ENCODE measurements at regions not wholly inside any gene's neighbourhood (a gene's known extent, or its start where the extent isn't known, plus 50 kb on each side); places are given as distances from the start of the nearest gene placed in this dataset.

DNA sequence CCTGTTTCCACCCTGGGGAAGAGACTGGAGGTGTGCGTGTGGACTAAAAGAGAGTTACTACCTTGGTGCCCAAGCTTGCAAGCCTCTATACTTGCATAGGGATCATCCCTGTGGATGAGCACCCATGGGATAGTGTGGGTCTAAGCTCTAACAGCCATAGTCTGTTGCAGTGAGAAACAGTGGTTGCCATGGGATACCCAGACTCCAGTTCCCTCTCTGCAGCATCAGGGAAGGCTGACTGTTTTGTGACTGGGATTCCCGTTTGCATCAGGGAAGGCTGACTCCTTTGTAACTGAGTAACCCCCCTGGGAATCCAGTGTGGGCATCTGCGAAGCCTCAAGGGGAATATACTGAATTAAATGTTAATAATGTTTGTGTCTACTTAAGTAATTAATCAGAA is 196.1 kb downstream of the ZNF621 start:
- TF ChIP-seq, protein P1, sequence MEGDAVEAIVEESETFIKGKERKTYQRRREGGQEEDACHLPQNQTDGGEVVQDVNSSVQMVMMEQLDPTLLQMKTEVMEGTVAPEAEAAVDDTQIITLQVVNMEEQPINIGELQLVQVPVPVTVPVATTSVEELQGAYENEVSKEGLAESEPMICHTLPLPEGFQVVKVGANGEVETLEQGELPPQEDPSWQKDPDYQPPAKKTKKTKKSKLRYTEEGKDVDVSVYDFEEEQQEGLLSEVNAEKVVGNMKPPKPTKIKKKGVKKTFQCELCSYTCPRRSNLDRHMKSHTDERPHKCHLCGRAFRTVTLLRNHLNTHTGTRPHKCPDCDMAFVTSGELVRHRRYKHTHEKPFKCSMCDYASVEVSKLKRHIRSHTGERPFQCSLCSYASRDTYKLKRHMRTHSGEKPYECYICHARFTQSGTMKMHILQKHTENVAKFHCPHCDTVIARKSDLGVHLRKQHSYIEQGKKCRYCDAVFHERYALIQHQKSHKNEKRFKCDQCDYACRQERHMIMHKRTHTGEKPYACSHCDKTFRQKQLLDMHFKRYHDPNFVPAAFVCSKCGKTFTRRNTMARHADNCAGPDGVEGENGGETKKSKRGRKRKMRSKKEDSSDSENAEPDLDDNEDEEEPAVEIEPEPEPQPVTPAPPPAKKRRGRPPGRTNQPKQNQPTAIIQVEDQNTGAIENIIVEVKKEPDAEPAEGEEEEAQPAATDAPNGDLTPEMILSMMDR (conservative IDR thresholded peaks at IDR 0.05; ENCODE audit: low read depth), result no peak
- no peak for DNase-seq (ENCODE audit: low spot score)
- ChIA-PET POLR2A (ENCODE audit: low non-redundant PET) (no interaction called here), CTCF (interaction anchor here (1.4 kb wide), 1 partner anchor 128 kb away, joined by 5 read pairs; no protein-coding TSS in a partner anchor)
- H3K27ac ChIP-seq, result no peak overlapping the region

DNA sequence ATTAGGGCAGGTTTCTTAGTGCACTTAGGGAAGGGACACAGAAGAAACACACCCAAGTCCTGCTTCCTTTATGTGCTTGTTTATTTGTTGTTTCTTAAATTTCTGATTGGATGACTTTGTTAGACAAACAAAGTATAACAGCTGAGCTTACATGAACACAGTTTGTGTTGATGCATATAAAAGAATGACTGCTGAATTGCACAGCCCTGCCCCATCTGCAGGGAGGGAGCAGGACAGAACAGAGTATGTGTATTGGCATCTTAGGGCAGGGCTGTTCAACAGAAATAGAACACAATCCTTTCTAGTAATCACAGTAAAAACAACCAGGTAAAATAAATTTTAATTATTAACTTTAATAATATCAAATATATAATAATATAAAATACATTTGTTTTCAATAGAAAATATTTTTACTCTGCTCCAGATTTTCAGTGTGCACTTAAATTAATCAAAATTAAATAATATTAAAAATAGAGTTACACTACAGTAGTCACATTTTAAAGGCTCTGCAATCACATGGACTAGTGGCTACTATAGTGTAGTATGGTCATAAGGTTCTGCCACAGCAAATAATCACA is 198.4 kb downstream of the ZNF621 start:
- POLR2A ChIA-PET (ENCODE audit: low non-redundant PET), result no interaction called here
- H3K27ac ChIP-seq, result no peak overlapping the region
- TF ChIP-seq, protein P1 (conservative IDR thresholded peaks at IDR 0.05; ENCODE audit: low read depth), result no peak
- CTCF ChIA-PET, result no interaction called here
- no peak for DNase-seq (ENCODE audit: low spot score)

DNA sequence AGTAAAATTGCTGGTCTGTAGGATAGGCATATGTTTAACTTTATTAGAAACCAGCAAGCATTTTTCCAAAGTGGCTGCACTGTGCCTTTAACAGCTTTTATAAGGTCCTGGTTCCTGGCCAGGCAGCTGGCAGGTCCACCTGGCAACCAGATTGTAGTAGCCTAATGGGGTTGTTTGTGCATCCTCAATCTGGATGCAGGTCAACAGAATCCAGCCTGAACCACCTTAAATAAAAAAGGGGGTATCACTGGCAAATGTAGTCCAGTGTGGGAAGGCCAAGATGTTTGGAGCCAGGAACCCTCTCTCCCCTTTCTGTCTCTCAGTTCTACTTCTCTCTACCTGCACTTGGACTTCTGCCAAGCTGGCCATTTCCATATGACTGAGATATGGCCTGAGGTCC is 200.3 kb downstream of the ZNF621 start:
- H3K27ac ChIP-seq, result no peak overlapping the region
- TF ChIP-seq, protein P1 (conservative IDR thresholded peaks at IDR 0.05; ENCODE audit: low read depth), result no peak
- POLR2A ChIA-PET (ENCODE audit: low non-redundant PET), result no interaction called here
- CTCF ChIA-PET, result no interaction called here
- DNase-seq (ENCODE audit: low spot score), result no peak

DNA sequence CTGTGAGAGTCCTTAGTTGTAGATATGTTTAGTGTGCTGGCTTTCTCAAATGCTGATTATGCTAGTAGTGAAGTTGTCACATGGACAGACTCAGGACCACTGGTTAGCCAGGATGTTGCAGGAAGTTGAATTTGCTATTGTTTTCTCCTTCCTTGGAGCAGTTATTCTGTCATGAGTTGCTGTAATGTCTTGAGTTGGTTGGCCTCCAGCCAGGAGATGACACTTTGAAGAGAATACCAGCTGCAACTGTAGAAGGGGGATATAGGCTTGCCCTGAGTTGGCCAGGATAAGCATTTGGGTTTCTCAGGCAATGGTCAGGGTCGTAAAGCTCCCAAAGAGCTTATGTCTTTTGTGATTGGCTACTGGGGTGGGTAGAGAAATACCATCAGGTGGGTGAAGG is 206.7 kb downstream of the ZNF621 start:
- H3K27ac ChIP-seq, result no peak overlapping the region
- DNase-seq (ENCODE audit: low spot score), result no peak
- CTCF ChIA-PET, result no interaction called here
- TF ChIP-seq, protein P1 (conservative IDR thresholded peaks at IDR 0.05; ENCODE audit: low read depth), result no peak
- POLR2A ChIA-PET (ENCODE audit: low non-redundant PET), result no interaction called here

DNA sequence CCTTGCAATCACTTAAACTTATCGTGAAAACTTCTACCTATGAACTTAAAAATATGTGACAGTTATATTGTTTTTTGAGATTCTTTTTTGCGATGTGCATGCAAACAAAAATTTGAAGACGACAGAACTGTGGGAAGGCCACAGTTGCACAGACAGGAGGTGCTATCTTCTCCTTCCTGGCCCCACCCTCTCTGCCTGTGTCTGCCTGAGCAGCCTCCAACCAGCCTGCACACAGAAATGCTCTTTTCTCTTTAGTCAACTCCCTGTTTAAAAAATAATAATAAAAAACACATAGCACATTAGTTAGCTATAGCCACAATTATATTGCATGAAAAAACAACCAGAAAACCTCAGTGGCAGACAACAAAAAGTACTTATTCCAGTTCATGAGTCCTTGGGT is 212.2 kb downstream of the ZNF621 start:
- TF ChIP-seq, protein P1 (conservative IDR thresholded peaks at IDR 0.05; ENCODE audit: low read depth), result no peak
- ChIA-PET CTCF (interaction anchor here (0.7 kb wide), 1 partner anchor 529 kb away, joined by 3 read pairs; no protein-coding TSS in a partner anchor), POLR2A (ENCODE audit: low non-redundant PET) (no interaction called here)
- no peak overlapping the region for H3K27ac ChIP-seq
- no peak for DNase-seq (ENCODE audit: low spot score)

DNA sequence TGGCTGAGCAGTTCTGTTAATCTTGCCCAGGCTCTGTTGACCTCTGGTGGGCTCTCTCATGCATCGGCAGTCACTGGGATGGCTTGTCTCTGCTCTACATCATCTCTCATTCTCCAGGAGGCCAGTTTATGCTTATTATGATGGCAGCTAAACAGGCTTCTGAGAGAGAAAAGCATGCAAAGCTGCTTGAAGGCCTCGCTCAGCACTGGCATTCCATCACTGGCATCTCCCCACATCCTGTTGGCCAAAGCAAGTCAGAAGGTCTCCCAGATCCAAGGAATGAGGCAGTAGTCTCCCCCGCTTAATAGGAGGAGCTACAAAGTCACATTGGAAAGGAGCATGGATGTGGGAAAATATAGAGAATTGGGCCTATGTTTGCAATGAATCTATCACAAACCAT is 212.6 kb downstream of the ZNF621 start:
- ChIA-PET POLR2A (ENCODE audit: low non-redundant PET) (no interaction called here), CTCF (interaction anchor here (0.6 to 0.7 kb wide), 2 partner anchors 529 to 1817 kb away, joined by 3 to 5 read pairs; no protein-coding TSS in a partner anchor)
- no peak for DNase-seq (ENCODE audit: low spot score)
- H3K27ac ChIP-seq, result no peak overlapping the region
- TF ChIP-seq, protein P1 (conservative IDR thresholded peaks at IDR 0.05; ENCODE audit: low read depth), result no peak
